ENCODE measurements at regions not wholly inside any gene's neighbourhood (a gene's known extent, or its start where the extent isn't known, plus 50 kb on each side); places are given as distances from the start of the nearest gene placed in this dataset.

DNA sequence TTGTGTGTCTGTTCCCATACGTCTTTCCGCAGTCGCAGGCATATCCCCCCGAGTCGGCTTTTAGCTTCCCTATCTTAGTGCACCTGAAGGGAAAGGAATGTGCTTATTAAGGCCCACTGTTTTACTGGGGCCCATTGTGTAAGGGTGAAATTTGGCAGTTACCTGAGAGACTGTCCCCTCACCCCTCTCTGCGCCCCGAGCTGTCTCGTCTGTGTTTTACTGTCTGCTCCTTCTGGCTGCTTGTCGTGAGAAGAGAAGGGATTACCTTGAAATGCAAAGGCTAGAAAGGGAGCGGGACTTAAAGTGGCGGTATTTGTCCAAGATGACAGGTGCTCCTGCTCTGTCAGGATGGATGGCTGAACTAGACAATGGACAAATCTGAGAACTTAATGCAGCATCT is 233.0 kb upstream of the POU1F1 start (continued):
- TF ChIP-seq, protein P1, sequence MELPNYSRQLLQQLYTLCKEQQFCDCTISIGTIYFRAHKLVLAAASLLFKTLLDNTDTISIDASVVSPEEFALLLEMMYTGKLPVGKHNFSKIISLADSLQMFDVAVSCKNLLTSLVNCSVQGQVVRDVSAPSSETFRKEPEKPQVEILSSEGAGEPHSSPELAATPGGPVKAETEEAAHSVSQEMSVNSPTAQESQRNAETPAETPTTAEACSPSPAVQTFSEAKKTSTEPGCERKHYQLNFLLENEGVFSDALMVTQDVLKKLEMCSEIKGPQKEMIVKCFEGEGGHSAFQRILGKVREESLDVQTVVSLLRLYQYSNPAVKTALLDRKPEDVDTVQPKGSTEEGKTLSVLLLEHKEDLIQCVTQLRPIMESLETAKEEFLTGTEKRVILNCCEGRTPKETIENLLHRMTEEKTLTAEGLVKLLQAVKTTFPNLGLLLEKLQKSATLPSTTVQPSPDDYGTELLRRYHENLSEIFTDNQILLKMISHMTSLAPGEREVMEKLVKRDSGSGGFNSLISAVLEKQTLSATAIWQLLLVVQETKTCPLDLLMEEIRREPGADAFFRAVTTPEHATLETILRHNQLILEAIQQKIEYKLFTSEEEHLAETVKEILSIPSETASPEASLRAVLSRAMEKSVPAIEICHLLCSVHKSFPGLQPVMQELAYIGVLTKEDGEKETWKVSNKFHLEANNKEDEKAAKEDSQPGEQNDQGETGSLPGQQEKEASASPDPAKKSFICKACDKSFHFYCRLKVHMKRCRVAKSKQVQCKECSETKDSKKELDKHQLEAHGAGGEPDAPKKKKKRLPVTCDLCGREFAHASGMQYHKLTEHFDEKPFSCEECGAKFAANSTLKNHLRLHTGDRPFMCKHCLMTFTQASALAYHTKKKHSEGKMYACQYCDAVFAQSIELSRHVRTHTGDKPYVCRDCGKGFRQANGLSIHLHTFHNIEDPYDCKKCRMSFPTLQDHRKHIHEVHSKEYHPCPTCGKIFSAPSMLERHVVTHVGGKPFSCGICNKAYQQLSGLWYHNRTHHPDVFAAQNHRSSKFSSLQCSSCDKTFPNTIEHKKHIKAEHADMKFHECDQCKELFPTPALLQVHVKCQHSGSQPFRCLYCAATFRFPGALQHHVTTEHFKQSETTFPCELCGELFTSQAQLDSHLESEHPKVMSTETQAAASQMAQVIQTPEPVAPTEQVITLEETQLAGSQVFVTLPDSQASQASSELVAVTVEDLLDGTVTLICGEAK (IDR thresholded peaks at IDR 0.05) = no peak
- TF ChIP-seq, protein P1 (CRISPR knock-in tag; IDR thresholded peaks at IDR 0.05) = no peak
- TF ChIP-seq SMARCC2 (IDR thresholded peaks at IDR 0.05) (no peak), MLLT10 (CRISPR knock-in tag; IDR thresholded peaks at IDR 0.05) (no peak), NPAS2 (CRISPR knock-in tag; IDR thresholded peaks at IDR 0.05; ENCODE audit: borderline replicate concordance) (no peak), HMG20B (CRISPR knock-in tag; conservative IDR thresholded peaks at IDR 0.05) (no peak), ZNF839 (CRISPR knock-in tag; IDR thresholded peaks at IDR 0.05; ENCODE audit: borderline replicate concordance) (no peak)
- TF ChIP-seq, protein P2, sequence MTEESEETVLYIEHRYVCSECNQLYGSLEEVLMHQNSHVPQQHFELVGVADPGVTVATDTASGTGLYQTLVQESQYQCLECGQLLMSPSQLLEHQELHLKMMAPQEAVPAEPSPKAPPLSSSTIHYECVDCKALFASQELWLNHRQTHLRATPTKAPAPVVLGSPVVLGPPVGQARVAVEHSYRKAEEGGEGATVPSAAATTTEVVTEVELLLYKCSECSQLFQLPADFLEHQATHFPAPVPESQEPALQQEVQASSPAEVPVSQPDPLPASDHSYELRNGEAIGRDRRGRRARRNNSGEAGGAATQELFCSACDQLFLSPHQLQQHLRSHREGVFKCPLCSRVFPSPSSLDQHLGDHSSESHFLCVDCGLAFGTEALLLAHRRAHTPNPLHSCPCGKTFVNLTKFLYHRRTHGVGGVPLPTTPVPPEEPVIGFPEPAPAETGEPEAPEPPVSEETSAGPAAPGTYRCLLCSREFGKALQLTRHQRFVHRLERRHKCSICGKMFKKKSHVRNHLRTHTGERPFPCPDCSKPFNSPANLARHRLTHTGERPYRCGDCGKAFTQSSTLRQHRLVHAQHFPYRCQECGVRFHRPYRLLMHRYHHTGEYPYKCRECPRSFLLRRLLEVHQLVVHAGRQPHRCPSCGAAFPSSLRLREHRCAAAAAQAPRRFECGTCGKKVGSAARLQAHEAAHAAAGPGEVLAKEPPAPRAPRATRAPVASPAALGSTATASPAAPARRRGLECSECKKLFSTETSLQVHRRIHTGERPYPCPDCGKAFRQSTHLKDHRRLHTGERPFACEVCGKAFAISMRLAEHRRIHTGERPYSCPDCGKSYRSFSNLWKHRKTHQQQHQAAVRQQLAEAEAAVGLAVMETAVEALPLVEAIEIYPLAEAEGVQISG (CRISPR knock-in tag; IDR thresholded peaks at IDR 0.05) = no peak
- TF ChIP-seq, protein P3, sequence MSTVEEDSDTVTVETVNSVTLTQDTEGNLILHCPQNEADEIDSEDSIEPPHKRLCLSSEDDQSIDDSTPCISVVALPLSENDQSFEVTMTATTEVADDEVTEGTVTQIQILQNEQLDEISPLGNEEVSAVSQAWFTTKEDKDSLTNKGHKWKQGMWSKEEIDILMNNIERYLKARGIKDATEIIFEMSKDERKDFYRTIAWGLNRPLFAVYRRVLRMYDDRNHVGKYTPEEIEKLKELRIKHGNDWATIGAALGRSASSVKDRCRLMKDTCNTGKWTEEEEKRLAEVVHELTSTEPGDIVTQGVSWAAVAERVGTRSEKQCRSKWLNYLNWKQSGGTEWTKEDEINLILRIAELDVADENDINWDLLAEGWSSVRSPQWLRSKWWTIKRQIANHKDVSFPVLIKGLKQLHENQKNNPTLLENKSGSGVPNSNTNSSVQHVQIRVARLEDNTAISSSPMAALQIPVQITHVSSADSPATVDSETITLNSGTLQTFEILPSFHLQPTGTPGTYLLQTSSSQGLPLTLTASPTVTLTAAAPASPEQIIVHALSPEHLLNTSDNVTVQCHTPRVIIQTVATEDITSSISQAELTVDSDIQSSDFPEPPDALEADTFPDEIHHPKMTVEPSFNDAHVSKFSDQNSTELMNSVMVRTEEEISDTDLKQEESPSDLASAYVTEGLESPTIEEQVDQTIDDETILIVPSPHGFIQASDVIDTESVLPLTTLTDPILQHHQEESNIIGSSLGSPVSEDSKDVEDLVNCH (CRISPR knock-in tag; IDR thresholded peaks at IDR 0.05) = no peak

Measured in HepG2 (cell line).